ACC112 (cell line): ENCODE measurements at regions not wholly inside any gene's neighbourhood (a gene's known extent, or its start where the extent isn't known, plus 50 kb on each side); places are given as distances from the start of the nearest gene placed in this dataset.

ENCODE experiments used
- H2AFZ ChIP-seq: fragments of 200-600 bp; sonication (generic); one replicate; pipeline ENCODE4 v1.6.0; 2017; ENCODE audit warnings: antibody characterized with exemption, low read length; ENCODE audit not compliant: unreplicated experiment
- H3K27ac ChIP-seq: fragments of 200-600 bp; sonication (generic); 2 replicates; pipeline ENCODE4 v1.5.1; 2014; ENCODE audit warnings: low read depth, mild to moderate bottlenecking, antibody characterized with exemption, low read length, moderate library complexity
- H3K27me3 ChIP-seq: fragments of 200-600 bp; sonication (generic); 2 replicates; pipeline ENCODE4 v1.6.1; 2014; ENCODE audit warnings: mild to moderate bottlenecking, antibody characterized with exemption, low read length, moderate library complexity, mixed read lengths; ENCODE audit not compliant: insufficient read depth
- H3K36me3 ChIP-seq: fragments of 200-600 bp; sonication (generic); 2 replicates; pipeline ENCODE4 v1.6.1; 2016; ENCODE audit warnings: mild to moderate bottlenecking, antibody characterized with exemption, low read length, moderate library complexity, mixed read lengths; ENCODE audit not compliant: insufficient read depth
- H3K4me1 ChIP-seq: fragments of 200-600 bp; sonication (generic); one replicate; pipeline ENCODE4 v1.6.1; 2016; ENCODE audit warnings: low read length, mixed read lengths; ENCODE audit not compliant: insufficient read depth, unreplicated experiment, control insufficient read depth
- H3K4me3 ChIP-seq: fragments of 200-600 bp; sonication (generic); 2 replicates; pipeline ENCODE4 v1.5.1; 2014; ENCODE audit warnings: mild to moderate bottlenecking, low read depth, low read length
- H3K79me2 ChIP-seq: fragments of 200-600 bp; sonication (generic); one replicate; pipeline ENCODE4 v1.6.0; 2016; ENCODE audit warnings: low read length; ENCODE audit not compliant: control insufficient read depth, unreplicated experiment, insufficient read depth

GRCh38 chr1:191662051-191662450, 496.2 kb upstream of the RGS18 start:
- H3K36me3 ChIP-seq = no peaks in the 10 kb centered on the region
- no peak overlapping the region for H3K4me3 ChIP-seq
- H3K79me2 ChIP-seq = no peaks in the 10 kb centered on the region
- H2AFZ ChIP-seq = no peak overlapping the region
- H3K27ac ChIP-seq = no peak overlapping the region
- no peaks in the 10 kb centered on the region for H3K4me1 ChIP-seq
- H3K27me3 ChIP-seq = no peaks in the 10 kb centered on the region

- Histone ChIP-seq H3K4me1 (no peaks in the 10 kb centered on the region), H3K27me3 (no peaks in the 10 kb centered on the region), H3K79me2 (no peaks in the 10 kb centered on the region), H3K27ac (no peak overlapping the region), H3K36me3 (no peaks in the 10 kb centered on the region), H3K4me3 (no peak overlapping the region), H2AFZ (no peak overlapping the region)
These were observed 495.5 kb upstream of the RGS18 start for GRCh38 chr1:191662746-191663145.

GRCh38 chr1:191668525-191668924, 489.7 kb upstream of the RGS18 start:
- no peak overlapping the region for H3K4me3 ChIP-seq
- no peak overlapping the region for H2AFZ ChIP-seq
- no peak overlapping the region for H3K27ac ChIP-seq
- no peaks in the 10 kb centered on the region for H3K79me2 ChIP-seq
- no peaks in the 10 kb centered on the region for H3K36me3 ChIP-seq
- no peaks in the 10 kb centered on the region for H3K27me3 ChIP-seq
- no peaks in the 10 kb centered on the region for H3K4me1 ChIP-seq

GRCh38 chr1:191669629-191670028, 488.6 kb upstream of the RGS18 start:
- H2AFZ ChIP-seq = no peak overlapping the region

GRCh38 chr1:191671236-191671635, 487.0 kb upstream of the RGS18 start:
- H3K4me3 ChIP-seq = no peak overlapping the region

More at GRCh38 chr1:191669629-191670028, 488.6 kb upstream of the RGS18 start:
- no peaks in the 10 kb centered on the region for H3K4me1 ChIP-seq
- no peaks in the 10 kb centered on the region for H3K36me3 ChIP-seq
- H3K27ac ChIP-seq = no peak overlapping the region
- H3K79me2 ChIP-seq = no peaks in the 10 kb centered on the region
- no peak overlapping the region for H3K4me3 ChIP-seq
- H3K27me3 ChIP-seq = no peaks in the 10 kb centered on the region

GRCh38 chr1:191674626-191675179, 483.6 kb upstream of the RGS18 start:
- Histone ChIP-seq H3K36me3 (no peaks in the 10 kb centered on the region), H3K27me3 (no peaks in the 10 kb centered on the region), H3K79me2 (no peaks in the 10 kb centered on the region), H3K27ac (no peak overlapping the region), H3K4me1 (no peaks in the 10 kb centered on the region), H3K4me3 (no peak overlapping the region), H2AFZ (no peak overlapping the region)

More at GRCh38 chr1:191671236-191671635, 487.0 kb upstream of the RGS18 start:
- Histone ChIP-seq H3K27ac (no peak overlapping the region), H2AFZ (no peak overlapping the region), H3K4me1 (no peaks in the 10 kb centered on the region), H3K27me3 (no peaks in the 10 kb centered on the region), H3K36me3 (no peaks in the 10 kb centered on the region), H3K79me2 (no peaks in the 10 kb centered on the region)

- Histone ChIP-seq H3K4me1 (no peaks in the 10 kb centered on the region), H3K27ac (no peak overlapping the region), H3K27me3 (no peaks in the 10 kb centered on the region), H3K79me2 (no peaks in the 10 kb centered on the region), H2AFZ (no peak overlapping the region), H3K36me3 (no peaks in the 10 kb centered on the region), H3K4me3 (no peak overlapping the region)
These were observed 482.1 kb upstream of the RGS18 start for GRCh38 chr1:191675856-191676783.

- Histone ChIP-seq H3K4me3 (no peak overlapping the region), H3K27ac (no peak overlapping the region), H3K4me1 (no peaks in the 10 kb centered on the region), H2AFZ (no peak overlapping the region), H3K27me3 (no peaks in the 10 kb centered on the region), H3K36me3 (no peaks in the 10 kb centered on the region), H3K79me2 (no peaks in the 10 kb centered on the region)
These were observed 472.6 kb upstream of the RGS18 start for GRCh38 chr1:191685669-191686068.

GRCh38 chr1:191687721-191688120, 470.5 kb upstream of the RGS18 start:
- Histone ChIP-seq H3K27me3 (no peaks in the 10 kb centered on the region), H3K79me2 (no peaks in the 10 kb centered on the region), H3K27ac (no peak overlapping the region), H2AFZ (no peak overlapping the region), H3K4me1 (no peaks in the 10 kb centered on the region), H3K36me3 (no peaks in the 10 kb centered on the region), H3K4me3 (no peak overlapping the region)

- no peaks in the 10 kb centered on the region for H3K79me2 ChIP-seq
- no peaks in the 10 kb centered on the region for H3K4me1 ChIP-seq
- no peaks in the 10 kb centered on the region for H3K36me3 ChIP-seq
- H3K27me3 ChIP-seq = no peaks in the 10 kb centered on the region
- no peak overlapping the region for H3K4me3 ChIP-seq
- H3K27ac ChIP-seq = no peak overlapping the region
- H2AFZ ChIP-seq = no peak overlapping the region
These were observed 467.3 kb upstream of the RGS18 start for GRCh38 chr1:191690931-191691330.

- Histone ChIP-seq H3K4me1 (no peaks in the 10 kb centered on the region), H3K36me3 (no peaks in the 10 kb centered on the region), H3K27me3 (no peaks in the 10 kb centered on the region)
These were observed 464.5 kb upstream of the RGS18 start for GRCh38 chr1:191693797-191694196.

More at GRCh38 chr1:191693797-191694196, 464.5 kb upstream of the RGS18 start:
- Histone ChIP-seq H2AFZ (no peak overlapping the region), H3K79me2 (no peaks in the 10 kb centered on the region), H3K4me3 (no peak overlapping the region), H3K27ac (no peak overlapping the region)
